ENCODE measurements at regions not wholly inside any gene's neighbourhood (a gene's known extent, or its start where the extent isn't known, plus 50 kb on each side); places are given as distances from the start of the nearest gene placed in this dataset.

DNA sequence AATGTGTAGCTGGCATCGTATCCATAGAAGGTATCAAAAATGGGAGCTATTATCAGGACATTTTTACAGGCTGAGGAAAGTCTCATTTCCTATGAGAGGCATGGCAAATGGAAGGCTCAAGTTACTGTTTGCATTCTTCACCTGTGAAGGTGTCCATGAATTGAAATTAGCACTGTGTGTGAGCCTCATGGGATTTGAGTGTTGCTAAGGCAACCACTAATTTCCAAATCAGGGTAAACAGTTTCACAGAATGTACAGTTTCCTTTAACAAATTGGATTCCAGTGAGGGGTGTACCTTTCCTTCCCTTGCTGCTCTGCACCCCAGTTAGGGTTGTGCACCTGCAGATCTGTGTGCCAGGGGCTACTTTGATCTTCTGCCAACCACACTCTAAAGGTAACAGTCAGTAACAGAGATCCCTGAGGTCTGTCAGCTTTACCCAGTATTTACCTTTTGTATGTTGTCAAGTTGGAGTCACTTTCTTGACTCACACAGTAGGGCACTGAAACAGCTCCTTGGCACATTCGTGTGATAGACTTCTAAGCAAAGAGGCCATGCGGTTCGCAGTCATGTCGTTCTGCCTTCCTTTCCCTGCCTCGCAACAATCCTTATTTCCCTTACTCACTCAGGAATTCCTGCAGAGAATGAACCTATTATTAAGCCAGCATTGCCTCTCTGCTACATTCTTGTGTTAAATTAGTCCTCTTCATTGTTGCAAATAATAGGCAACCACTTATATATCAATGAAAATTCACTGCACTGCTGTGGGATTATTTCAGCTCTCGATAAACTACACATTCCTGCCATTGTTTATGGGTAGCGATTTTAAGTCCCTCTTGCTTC, 129.8 kb upstream of the GBE1 start:
- TF ChIP-seq, protein P1, sequence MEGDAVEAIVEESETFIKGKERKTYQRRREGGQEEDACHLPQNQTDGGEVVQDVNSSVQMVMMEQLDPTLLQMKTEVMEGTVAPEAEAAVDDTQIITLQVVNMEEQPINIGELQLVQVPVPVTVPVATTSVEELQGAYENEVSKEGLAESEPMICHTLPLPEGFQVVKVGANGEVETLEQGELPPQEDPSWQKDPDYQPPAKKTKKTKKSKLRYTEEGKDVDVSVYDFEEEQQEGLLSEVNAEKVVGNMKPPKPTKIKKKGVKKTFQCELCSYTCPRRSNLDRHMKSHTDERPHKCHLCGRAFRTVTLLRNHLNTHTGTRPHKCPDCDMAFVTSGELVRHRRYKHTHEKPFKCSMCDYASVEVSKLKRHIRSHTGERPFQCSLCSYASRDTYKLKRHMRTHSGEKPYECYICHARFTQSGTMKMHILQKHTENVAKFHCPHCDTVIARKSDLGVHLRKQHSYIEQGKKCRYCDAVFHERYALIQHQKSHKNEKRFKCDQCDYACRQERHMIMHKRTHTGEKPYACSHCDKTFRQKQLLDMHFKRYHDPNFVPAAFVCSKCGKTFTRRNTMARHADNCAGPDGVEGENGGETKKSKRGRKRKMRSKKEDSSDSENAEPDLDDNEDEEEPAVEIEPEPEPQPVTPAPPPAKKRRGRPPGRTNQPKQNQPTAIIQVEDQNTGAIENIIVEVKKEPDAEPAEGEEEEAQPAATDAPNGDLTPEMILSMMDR (IDR thresholded peaks at IDR 0.05; ENCODE audit: low read depth, low read length, missing control alignments) = no peak
- H3K4me3 ChIP-seq (ENCODE audit: low read depth, low read length) = no peak overlapping the region
- DNase-seq (ENCODE audit: low read depth) = no peak

DNA sequence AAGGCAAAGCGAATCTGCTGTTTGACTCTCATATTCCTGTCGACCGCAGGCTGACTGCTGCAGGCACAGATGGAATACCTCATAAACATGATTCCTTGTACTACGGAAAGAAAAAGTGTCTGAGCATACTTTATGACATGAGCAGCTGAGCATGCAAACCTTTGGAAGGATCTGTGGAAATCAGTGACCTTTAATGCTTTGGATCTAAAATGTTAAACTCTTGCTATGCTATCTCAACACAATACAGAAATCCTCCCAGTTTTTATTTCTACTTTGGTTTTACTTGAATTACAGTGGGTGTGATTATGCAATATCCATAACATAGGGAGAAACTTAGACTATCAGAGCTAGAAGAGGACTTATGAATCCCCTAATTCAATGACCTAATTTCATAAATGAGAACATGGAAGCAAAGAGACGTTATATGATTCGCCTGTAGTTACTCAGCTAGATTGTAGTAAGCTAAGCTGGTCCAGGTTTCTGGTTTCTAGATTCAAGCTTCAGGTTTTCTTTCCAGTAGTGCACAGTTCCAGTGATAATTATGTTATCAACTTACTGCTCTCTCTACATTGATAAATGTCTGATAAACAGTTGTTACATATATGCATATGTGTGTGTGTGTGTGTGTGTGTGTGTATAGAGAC, 127.6 kb upstream of the GBE1 start:
- DNase-seq (ENCODE audit: low read depth) = no peak
- TF ChIP-seq, protein P1 (IDR thresholded peaks at IDR 0.05; ENCODE audit: low read depth, low read length, missing control alignments) = no peak
- H3K4me3 ChIP-seq (ENCODE audit: low read depth, low read length) = no peak overlapping the region

DNA sequence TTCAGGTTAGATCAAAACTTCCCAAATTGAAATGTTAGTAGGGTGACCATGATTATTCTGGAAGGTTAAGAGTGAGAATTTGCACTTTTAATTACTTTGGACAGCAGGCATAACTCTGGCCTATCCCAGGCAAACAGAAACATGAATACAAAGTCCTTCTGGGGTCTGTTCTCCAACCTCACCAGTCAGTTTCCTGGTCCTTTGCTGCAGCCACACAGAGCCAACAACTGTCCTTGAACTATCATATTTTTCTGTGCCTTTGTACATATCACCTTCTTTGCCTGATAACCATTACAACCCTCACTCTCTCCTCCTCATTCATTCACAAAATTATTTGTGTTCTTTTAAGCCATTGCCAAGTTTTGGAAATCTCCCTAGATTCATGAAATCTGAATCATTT, 126.0 kb upstream of the GBE1 start:
- TF ChIP-seq, protein P1 (IDR thresholded peaks at IDR 0.05; ENCODE audit: low read depth, low read length, missing control alignments) = no peak
- no peak overlapping the region for H3K4me3 ChIP-seq (ENCODE audit: low read depth, low read length)
- no peak for DNase-seq (ENCODE audit: low read depth)

DNA sequence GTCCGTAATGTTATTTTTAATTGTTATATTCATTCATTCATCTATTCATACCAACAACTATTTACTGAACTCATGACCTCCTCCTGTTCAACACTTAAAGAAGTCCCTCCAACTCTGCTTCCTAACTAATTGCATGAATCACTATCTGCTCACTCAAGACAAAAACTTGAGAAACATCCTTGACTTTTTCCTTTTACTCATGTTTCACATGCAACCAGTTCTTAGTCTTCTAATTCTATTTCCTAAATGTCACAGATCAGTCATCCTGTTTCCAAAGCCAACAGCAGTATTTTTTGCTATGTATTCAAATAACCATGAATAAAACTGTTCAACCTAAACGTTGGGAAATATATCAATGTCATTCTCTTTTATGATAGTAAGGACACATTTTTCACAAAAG, 124.6 kb upstream of the GBE1 start:
- H3K4me3 ChIP-seq (ENCODE audit: low read depth, low read length) = no peak overlapping the region
- TF ChIP-seq, protein P1 (IDR thresholded peaks at IDR 0.05; ENCODE audit: low read depth, low read length, missing control alignments) = no peak
- no peak for DNase-seq (ENCODE audit: low read depth)

DNA sequence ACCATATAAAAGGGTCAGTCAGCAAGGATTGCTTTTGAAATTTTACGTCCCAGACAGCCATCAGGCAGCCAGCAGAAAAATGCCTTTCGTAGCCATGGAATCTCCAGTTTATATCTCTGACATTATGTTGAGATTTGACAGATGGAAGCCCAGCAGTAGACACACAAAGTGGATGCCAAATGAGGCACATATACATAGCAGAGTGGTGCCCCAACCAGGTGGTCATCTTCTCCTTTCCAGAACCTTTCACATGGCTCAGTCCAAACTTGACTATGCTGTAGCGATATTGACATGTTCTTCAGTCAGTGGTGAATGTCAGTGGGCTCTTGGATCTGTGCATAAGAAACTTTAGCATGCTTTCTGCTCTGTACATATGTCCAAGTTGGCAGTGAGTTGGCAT, 123.3 kb upstream of the GBE1 start:
- H3K4me3 ChIP-seq (ENCODE audit: low read depth, low read length) = no peak overlapping the region
- DNase-seq (ENCODE audit: low read depth) = no peak
- TF ChIP-seq, protein P1 (IDR thresholded peaks at IDR 0.05; ENCODE audit: low read depth, low read length, missing control alignments) = no peak

DNA sequence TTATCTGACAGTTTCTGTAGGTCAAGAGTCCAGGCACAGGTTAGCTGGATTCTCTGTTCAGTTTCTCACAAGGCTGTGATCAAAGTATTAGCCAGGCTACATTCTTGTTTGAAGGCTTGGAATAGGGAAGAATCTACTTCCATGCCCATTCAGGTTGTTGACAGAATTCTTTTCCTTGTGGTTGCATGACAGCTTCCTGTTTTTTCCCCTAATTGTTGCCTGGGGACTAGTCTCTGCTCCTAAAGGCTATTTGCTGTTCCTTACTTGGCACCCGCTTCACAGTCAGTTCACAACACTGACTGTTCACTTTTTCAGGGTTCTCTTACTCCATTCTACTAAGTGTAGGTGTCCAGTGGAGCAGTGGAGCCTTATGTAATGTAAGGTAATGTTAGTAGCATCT, 115.4 kb upstream of the GBE1 start:
- DNase-seq (ENCODE audit: low read depth) = no peak
- no peak overlapping the region for H3K4me3 ChIP-seq (ENCODE audit: low read depth, low read length)
- TF ChIP-seq, protein P1 (IDR thresholded peaks at IDR 0.05; ENCODE audit: low read depth, low read length, missing control alignments) = no peak

Data from GM12864 (cell line).